ENCODE measurements at regions not wholly inside any gene's neighbourhood (a gene's known extent, or its start where the extent isn't known, plus 50 kb on each side); places are given as distances from the start of the nearest gene placed in this dataset.
A peak's percentile ranks its signal among the peaks of the same experiment; 100 is the strongest.

GRCh38 chr13:78981913-78982312, 323.0 kb upstream of the OBI1 start:
- intact Hi-C loops (cut with DNase I): no loop called here
- TF ChIP-seq CTCF (IDR thresholded peaks at IDR 0.05) (no peak), POLR2AphosphoS5 (IDR thresholded peaks at IDR 0.05) (no peak), POLR2A (IDR thresholded peaks at IDR 0.05) (no peak)
- DNase-seq (ENCODE audit: low spot score): no peak
- H3K4me1 ChIP-seq (replicated peaks): no peaks in the 10 kb centered on the region
- H3K4me3 ChIP-seq: no peak overlapping the region
- H3K9me3 ChIP-seq: no peaks in the 10 kb centered on the region
- H3K27ac ChIP-seq: no peak overlapping the region
- WGBS: 70% methylated on average over 4 of the region's 4 CpGs
- no peaks in the 10 kb centered on the region for H3K27me3 ChIP-seq (replicated peaks; ENCODE audit: insufficient read depth)
- no peaks in the 10 kb centered on the region for H3K36me3 ChIP-seq

- TF ChIP-seq POLR2AphosphoS5 (IDR thresholded peaks at IDR 0.05) (no peak), POLR2A (IDR thresholded peaks at IDR 0.05) (no peak), CTCF (IDR thresholded peaks at IDR 0.05) (no peak)
- intact Hi-C loops (cut with DNase I): loop anchor here (5.0 kb wide), 1 partner anchor 842 kb away; no protein-coding TSS in a partner anchor
- no peak for DNase-seq (ENCODE audit: low spot score)
These were observed 320.4 kb upstream of the OBI1 start for GRCh38 chr13:78979349-78979748.

GRCh38 chr13:78978381-78978998, 319.5 kb upstream of the OBI1 start:
- Histone ChIP-seq H3K36me3 (no peaks in the 10 kb centered on the region), H3K27ac (no peak overlapping the region), H3K4me1 (replicated peaks) (no peaks in the 10 kb centered on the region), H3K4me3 (no peak overlapping the region), H3K9me3 (no peaks in the 10 kb centered on the region), H3K27me3 (replicated peaks; ENCODE audit: insufficient read depth) (no peaks in the 10 kb centered on the region)
- TF ChIP-seq POLR2AphosphoS5 (IDR thresholded peaks at IDR 0.05): no peak
- TF ChIP-seq POLR2A (IDR thresholded peaks at IDR 0.05): no peak
- peak in 3 of 4 experiments; percentile 61 to 67 (median 63) for TF ChIP-seq CTCF (IDR thresholded peaks at IDR 0.05)
- intact Hi-C loops (cut with DNase I): loop anchor here (5.0 kb wide), 1 partner anchor 841 kb away; no protein-coding TSS in a partner anchor
- peak; percentile 35 for DNase-seq (ENCODE audit: low spot score)
- 34% methylated on average over 2 of the region's 2 CpGs for WGBS

More at GRCh38 chr13:78979349-78979748, 320.4 kb upstream of the OBI1 start:
- WGBS: 89% methylated on average over 5 of the region's 5 CpGs
- H3K36me3 ChIP-seq: no peaks in the 10 kb centered on the region
- no peaks in the 10 kb centered on the region for H3K9me3 ChIP-seq
- no peak overlapping the region for H3K4me3 ChIP-seq
- H3K27me3 ChIP-seq (replicated peaks; ENCODE audit: insufficient read depth): no peaks in the 10 kb centered on the region
- H3K4me1 ChIP-seq (replicated peaks): no peaks in the 10 kb centered on the region
- H3K27ac ChIP-seq: no peak overlapping the region

- intact Hi-C loops (cut with DNase I): loop anchor here (5.0 kb wide), 1 partner anchor 840 kb away; no protein-coding TSS in a partner anchor
- H3K27ac ChIP-seq: no peak overlapping the region
- H3K27me3 ChIP-seq (replicated peaks; ENCODE audit: insufficient read depth): no peaks in the 10 kb centered on the region
- no peak for DNase-seq (ENCODE audit: low spot score)
- H3K36me3 ChIP-seq: no peaks in the 10 kb centered on the region
- no peaks in the 10 kb centered on the region for H3K9me3 ChIP-seq
- WGBS: 84% methylated on average over 3 of the region's 3 CpGs
- no peaks in the 10 kb centered on the region for H3K4me1 ChIP-seq (replicated peaks)
- no peak overlapping the region for H3K4me3 ChIP-seq
- no peak for TF ChIP-seq CTCF (IDR thresholded peaks at IDR 0.05)
These were observed 318.4 kb upstream of the OBI1 start for GRCh38 chr13:78977311-78977710.

- H3K9me3 ChIP-seq: no peaks in the 10 kb centered on the region
- intact Hi-C loops (cut with DNase I): loop anchor here (5.0 kb wide), 1 partner anchor 839 kb away; no protein-coding TSS in a partner anchor
- TF ChIP-seq CTCF (IDR thresholded peaks at IDR 0.05): no peak
- TF ChIP-seq POLR2AphosphoS5 (IDR thresholded peaks at IDR 0.05): no peak
- TF ChIP-seq POLR2A (IDR thresholded peaks at IDR 0.05): no peak
- no peaks in the 10 kb centered on the region for H3K27me3 ChIP-seq (replicated peaks; ENCODE audit: insufficient read depth)
- no peaks in the 10 kb centered on the region for H3K36me3 ChIP-seq
- 85% methylated on average over 5 of the region's 5 CpGs for WGBS
- no peaks in the 10 kb centered on the region for H3K4me1 ChIP-seq (replicated peaks)
- H3K27ac ChIP-seq: no peak overlapping the region
- no peak for DNase-seq (ENCODE audit: low spot score)
- no peak overlapping the region for H3K4me3 ChIP-seq
These were observed 317.7 kb upstream of the OBI1 start for GRCh38 chr13:78976696-78977095.

All from prostate gland (tissue), 2 donors.